HG03045 (cell line): ENCODE measurements at regions not wholly inside any gene's neighbourhood (a gene's known extent, or its start where the extent isn't known, plus 50 kb on each side); places are given as distances from the start of the nearest gene placed in this dataset.

Source experiments
- ATAC-seq: cut with Tn5 transposase; IDR thresholded peaks from one replicate; pipeline ENCODE4 v1.9.1; 2021; ENCODE audit warnings: mild to moderate bottlenecking, moderate library complexity; ENCODE audit not compliant: unreplicated experiment

DNA sequence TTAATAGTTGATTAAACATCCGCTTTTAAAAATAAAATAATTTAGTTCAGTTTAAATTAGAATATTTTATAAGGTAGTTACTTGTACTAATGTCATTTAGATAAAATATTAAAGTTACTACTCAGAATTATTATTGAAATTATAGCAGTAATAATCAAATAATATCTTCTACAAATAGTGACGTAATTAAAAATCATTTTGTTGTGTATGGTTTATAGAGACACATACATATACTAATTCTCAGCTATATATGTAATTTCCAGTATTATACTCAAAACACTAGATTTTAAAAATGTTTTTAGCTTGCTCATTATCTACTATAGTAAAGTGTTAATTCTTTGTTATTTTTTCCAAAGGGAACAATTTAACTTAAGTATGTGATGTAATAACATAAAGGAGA lies 435.2 kb upstream of the MANEA start:
- no peak for ATAC-seq

DNA sequence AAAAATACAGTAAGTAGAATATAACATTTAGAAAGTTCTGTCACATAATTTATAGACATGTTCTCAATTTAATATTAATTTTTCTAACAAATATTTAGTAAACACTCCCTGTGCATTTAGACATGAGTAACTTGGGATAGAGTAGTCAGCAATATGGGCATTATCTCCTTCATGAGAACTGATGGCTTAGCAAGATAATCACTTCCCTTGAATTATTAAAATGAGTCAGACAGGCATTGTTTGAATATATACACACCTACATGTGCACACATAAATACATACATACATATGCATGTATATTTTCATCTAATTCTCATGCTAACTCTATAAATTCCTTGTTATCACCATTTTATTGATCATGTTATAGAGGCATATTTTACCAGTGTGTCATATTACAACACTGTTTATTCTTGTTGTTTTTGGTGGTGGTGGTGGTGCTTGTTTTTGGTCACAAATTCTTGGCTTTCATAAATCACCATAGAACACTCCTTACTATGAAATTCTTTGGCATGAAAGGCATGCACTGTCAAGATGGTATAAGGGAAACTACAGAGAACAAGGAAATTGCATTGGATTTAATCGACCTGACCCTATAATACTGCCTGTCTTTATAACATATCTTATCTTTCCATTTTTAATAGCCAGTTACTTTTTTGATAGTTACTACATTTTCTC lies 434.5 kb upstream of the MANEA start:
- ATAC-seq: no peak

DNA sequence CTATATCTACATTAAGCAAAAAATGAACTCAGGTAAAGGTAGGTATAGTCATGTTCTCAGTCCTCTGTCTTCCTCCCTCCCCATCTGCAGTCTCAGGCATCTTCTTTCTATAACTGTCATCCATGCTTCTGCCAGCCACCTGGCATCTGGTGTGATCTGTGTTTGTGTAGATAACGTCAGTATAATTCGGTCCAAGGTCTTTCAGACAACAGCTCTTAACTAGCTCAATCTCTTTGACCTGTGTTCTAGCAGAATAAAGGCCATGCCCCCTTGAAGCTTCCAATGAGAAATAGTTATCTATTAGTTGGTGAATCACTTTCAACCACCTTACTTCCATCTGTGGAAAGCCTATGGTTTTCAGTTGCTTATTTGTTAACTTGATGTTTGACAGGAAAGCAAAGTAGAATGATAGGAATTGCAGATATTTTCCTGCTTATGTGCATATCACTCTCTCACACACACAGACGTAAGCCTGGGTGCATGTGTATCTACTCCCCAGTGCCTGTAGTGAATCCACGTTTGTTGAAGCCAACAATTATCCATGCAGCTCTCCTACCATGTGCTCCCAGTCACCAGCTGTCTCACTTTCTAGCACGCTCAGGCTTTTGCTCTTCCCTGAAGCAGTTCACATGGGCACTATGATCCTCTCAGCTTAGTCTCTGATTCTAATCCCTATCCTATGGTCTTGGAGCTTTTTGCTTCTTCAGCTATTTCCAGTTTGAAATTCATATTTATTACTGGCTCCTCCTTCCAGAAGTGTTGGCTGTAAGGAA lies 433.7 kb upstream of the MANEA start:
- ATAC-seq: no peak

DNA sequence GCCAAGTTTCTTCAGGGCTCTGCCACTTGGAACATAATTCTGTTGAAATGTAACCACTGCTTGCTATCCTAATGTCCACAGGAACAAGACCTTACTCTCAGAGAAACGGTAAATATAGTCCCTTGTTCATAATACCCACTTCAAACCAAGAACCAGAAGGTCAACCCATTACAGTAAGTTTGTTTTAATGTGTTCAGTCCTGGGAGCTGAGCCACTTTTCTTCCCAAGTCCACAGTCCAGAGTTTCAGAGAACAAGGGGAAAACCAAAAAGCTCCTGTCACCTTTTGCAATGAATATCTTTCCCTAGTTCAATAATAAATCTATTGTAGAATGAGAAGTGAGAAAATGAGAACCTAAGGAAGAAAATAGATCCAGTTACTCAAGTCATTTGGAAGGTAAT lies 431.9 kb upstream of the MANEA start:
- no peak for ATAC-seq

DNA sequence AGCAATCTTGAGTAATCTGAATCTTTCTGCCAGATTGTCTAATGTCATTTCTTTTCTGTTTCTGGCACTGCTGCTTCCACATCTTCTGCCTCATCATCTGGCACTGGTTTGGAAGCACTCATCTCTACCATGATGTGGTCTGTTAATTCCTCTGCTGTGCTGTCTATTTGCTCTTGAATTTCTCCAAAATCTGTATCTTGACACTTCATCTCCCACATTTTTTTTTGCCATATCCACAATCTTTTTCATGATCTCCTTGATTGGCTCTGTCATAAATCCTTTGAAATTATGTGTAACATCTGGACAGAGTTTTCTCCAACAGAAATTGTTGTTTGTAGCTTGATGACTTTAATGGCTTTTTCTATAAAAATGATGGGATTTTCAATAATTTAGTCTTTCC lies 417.8 kb upstream of the MANEA start:
- no peak for ATAC-seq

DNA sequence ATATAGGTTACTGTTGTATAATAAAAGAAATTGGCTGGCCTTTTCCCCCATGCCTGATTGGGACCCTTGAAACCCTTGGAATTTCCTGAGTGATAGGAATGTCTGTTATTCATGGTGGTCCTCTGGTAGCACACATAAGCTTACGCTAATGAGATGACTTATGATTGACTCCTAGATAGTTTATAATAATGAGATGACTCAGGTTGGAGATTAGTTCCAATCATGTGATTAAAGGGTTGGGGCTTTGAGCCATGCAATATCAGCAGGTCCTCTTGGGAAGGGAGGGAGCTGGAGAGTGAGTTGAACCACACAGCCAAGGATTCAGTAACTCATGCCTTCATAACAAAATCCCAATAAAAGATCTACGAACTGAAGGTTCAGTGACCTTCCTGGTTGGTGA lies 407.6 kb upstream of the MANEA start:
- no peak for ATAC-seq

DNA sequence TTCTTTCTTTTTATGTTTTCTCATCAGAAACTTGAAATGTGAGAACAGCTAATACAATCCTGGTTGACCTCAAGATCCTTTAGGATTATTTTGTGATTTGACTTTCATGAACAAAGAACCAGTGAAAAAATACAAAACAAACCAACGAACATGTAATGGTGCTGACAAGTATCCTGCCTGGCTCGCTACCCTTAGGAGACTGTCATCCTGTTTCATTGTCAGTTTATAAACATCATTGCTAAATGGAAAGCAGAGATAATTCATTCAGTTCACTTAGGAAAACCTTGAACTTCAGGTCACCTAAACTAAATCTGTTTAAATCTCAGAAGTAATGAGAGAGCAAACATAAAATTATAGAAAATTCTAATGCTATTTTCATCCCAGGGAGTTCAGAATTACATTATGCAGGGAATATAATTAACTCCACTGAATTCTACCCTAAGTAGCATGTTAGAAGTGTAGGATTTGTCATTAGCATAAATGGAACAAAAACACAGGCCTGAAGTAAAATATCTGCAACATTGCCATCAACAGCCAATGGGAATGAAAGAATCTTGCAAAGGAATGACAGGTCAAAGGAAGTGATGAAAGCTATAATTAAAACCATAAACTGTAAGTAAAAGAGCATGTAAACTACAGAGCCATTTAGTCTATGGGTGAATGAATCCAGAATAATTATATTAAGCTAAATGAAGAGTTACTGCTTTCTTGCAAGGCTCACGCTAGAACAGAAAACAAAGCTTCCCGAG lies 401.2 kb upstream of the MANEA start:
- no peak for ATAC-seq

DNA sequence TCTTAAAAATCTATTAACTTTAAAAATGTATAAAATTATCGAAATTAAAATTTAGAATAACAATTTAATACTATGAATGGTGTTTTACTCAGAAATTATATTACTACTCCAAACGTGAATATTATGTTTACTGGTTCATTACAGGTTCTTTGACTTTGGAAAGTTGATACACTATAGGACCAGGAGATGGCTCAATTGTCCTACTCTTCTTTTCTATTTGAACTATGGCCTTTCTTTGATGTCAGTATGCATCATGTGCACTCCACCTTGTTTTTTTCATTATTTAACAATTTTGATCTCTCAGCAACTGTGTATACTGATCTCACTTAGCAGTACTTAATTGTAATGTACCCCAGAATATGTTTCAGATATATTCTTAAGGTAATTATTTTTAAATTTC lies 391.5 kb upstream of the MANEA start:
- no peak for ATAC-seq

DNA sequence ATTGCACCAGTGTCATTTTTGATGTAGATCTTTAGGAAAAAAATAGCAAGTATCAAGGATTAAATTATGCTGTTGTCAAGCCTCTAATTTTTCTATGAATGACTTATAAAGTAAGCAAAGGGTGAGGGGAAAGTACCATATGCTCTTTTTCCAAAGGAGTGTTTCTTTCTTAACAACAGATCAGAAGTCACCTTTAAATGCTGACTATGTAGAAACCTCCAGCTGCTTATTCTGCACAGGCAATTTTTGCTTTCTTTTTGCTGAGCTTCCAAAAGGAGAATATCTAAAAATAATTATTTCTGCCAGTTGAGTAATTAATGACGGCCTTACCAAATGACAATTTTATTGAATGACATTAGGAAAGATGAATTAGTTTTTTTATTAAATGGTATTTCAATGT lies 390.6 kb upstream of the MANEA start:
- ATAC-seq: no peak

DNA sequence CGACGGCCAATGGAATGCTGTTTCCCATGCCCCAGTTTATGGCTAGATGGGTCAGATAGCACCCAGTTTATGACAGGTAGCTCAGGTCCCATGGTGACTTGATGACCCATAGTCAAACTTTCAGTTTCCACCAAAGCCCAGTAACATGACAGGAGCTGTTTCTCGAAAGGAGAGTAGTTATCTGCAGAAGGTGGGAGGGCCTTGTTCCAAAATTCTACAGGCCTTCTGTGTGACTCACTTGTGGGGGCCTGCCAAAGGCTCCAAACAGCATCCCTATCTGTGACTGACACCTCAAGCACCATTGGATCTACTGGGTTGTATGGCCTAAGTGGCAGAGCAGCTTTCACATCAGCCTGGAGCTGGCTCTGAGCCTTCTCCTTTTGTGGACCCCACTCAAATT lies 379.7 kb upstream of the MANEA start:
- no peak for ATAC-seq

DNA sequence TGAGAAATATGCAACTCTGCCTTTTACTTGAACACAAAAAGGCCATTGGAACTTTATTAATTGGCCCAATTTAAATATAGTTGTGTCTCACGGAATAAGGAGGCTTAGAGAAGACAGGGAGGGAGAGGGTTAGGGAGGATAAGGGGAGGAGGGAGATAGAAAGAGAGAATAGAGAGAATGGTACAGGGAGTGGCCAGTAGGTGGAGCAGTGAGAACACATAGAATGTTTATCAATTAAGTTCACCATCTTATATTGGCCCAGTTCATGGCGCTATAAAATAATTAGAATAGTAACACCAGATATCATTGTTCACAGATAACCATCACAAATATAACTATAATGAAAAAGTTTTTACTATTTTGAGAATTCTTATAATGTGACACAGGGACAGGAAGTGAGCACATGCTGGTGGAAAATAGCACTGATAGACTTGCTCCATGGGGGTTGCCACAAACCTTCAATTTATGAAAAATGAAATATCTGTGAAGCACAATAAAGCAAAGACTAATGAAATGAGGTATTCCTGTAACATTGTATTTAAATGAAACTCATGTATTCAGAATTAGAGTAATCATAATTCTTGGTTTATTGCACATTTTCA lies 374.1 kb upstream of the MANEA start:
- peak; percentile 90 for ATAC-seq

DNA sequence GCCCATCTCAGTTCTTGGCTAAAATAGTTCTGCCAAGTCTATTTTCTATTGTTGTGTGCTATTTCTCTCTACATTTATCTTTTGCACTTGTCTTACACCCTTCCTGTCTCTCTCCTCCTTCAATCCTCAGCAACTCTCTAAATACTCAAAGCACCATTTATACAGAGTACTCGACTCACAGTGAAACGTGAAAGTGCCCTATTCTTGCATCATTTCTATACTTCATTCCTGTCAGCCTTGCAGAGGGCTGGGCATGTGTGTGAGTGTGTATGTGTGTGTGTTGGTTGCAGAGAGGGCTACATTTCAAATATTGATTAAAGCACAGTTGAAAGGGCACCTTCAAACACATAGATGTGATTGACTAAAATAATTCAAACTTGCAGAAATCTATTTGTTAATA lies 373.2 kb upstream of the MANEA start:
- no peak for ATAC-seq

DNA sequence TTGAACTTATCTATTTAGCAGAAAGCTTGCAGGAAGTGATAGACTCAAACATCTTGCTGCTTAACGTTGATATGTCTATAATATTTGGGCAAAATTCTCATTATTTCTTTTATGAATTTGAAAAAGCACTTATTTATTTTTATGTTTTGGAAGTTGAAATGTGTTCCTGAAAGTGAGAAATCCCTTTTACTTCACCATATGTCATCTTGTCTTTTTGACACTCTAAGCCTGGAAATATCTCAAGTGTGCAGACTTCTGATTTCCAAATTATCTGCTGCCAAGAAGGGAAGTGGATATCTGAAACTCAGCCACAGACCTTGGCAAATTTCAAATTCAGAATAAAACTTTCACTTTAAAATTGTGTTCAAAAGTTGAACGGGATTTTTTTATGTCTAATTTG lies 368.7 kb upstream of the MANEA start:
- no peak for ATAC-seq

DNA sequence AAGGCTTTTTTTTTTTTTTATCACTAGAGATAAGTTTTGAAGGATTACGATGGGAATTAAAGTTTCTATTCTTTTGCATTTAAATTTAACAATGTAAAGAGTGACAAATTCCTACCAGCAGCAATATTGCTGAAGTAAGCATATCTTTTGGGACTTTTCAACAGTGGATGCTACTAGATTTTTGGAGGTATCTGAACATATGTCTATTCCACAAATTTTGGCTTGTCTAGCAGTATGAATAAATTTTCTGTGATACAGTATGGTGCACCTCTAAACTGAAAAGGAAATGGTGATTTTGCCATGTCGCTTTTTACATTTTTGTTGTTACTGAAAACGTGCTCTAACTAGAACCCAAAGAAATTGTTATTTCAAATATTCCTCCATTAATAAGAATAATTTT lies 368.3 kb upstream of the MANEA start:
- ATAC-seq: no peak

DNA sequence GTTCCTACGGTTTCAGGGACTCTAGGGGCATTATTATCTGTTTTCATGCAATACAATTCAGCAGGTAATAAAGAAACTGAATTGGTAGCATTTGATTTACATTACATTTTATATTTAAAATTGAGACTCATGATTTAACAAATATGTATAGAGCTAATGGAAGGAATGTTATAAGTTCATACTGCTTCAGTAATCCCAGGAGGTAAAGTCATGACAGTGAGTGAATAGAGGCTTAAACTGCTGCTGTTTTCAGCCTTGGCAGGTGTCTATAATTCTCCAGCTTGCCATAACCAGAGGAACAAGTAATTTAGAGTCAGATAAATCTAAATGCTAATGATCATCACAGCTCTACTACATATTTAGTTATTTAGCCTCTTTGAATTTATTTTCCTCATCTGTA lies 360.8 kb upstream of the MANEA start:
- no peak for ATAC-seq

DNA sequence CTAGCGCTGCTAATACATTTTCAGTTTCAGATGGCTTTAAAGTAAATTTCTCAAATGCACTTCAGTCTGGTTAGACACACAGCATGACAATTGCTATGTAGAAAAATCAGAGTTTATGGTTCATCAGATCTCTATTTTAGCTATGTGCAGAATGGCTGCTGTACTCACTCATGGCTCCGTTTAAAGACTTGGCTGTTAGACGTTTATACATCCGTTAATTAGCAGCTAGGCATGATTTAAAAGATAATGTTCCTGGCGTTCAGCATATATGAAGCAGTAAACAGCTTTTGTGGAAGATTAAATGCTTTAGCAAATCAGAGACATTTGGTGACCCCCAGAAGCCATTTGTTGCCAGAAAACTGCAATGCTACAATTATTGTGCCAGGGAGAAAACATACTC lies 350.0 kb upstream of the MANEA start:
- no peak for ATAC-seq

DNA sequence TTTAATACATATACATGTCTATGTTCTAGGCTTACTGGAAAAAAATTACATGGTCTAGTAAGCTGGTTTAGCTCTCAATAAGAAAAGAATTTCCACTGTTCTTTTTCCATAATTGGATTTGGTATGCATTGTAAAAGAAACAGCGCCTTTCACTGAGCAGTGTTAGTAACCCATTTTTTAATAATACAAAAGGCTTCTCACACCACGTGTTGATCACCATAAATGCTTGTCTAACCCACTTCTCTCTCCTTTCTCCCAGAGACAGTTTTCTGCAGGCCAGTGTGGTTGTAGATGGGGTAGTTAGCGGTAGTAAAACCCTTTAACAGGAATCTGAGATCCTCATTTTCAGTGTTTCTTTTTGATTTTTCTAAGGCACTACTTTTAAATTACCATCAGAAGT lies 348.7 kb upstream of the MANEA start:
- ATAC-seq: no peak

DNA sequence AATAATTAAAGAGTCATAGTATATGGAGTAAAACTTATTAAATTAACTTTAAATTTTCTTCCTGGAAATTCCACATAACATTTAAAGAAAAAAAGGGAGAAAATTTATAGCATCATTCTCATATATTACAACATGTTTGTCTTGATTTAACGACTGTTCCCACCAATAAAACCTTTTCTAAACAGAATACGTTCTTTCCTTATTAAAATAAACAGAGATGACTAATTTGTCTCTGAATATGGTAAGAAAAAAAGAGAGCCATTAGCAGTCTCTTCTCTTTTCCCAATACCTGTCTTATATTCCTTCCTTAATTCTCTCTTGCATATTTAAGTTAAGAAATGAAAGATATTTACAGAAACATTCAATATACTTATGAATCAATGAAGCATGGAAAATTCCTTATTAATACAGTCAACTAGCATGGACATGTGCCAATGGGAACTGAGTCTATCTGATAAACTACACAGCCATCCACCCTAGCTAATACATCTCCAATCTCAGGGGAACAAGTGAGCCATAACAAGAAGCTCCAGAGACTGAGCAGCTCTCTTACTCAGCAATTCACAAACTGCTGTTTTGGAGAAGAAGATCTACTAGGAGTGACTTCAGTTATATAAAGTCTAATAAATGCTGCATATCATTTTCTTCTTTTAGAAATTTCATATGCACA lies 347.1 kb upstream of the MANEA start:
- ATAC-seq: no peak

DNA sequence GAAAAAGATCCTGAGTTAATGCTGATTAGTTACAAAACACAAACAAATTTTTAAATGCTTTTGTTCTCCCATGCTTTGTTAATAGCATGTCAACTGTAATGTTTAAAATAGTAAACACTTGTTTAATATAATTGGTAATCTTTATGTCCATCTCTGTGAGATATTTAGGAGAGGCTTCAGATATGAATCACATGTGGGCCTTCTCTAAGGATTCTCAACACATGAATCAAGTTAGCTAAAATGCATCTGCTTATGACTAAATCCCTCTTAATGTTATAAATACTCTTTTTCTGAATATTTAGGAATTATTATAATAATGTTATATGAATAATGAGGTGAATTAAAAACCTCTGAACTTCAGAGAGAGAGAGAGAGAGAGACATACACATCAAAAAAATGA lies 345.9 kb upstream of the MANEA start:
- no peak for ATAC-seq

DNA sequence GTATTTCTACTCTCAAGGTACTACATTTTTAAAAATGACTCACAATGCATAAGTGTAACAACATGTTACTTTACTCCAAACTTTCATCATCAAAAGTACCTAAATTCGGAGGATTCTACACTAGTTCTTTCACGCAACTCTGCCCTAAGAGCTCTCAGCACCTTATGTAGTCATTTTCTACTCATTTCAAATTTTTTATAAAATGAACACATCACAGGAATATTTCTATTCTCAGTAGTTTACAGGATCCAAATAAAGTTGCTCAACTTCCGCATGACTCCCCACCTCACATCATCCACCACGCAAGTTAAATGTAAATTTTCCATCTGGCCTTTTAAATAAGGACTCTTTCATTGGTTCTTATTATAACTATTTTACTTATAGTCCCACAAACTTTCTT lies 344.9 kb upstream of the MANEA start:
- no peak for ATAC-seq

DNA sequence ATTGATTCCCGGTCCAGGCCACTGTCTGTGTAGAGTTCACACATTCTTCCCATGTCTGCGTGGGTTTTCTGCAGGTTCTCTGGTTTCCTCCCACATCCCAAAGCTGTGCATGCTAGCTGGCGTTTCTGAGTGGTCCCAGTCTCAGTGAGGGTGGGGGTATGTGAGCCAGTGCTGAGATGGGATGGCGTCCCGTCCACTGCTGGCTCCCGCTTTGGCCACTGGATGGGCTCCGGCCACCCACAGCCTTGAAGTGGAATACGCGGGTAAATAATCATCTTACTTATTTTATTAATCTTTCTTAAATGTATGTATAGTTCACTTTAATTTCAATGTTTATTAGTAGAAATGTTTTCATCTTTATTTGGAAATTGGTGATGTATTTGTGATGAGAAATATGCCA lies 343.5 kb upstream of the MANEA start:
- no peak for ATAC-seq
